ENCODE measurements at regions not wholly inside any gene's neighbourhood (a gene's known extent, or its start where the extent isn't known, plus 50 kb on each side); places are given as distances from the start of the nearest gene placed in this dataset.

- H3K27ac ChIP-seq, result no peak overlapping the region
- TF ChIP-seq ZFX (IDR thresholded peaks at IDR 0.05), result no peak
- TF ChIP-seq CTCF (conservative IDR thresholded peaks at IDR 0.05), result no peak
Observed at GRCh38 chr10:62961951-62962523, 145.9 kb upstream of the EGR2 start.

GRCh38 chr10:62960416-62960815 lies 144.2 kb upstream of the EGR2 start:
- TF ChIP-seq CTCF (conservative IDR thresholded peaks at IDR 0.05) (no peak), ZFX (IDR thresholded peaks at IDR 0.05) (no peak)

GRCh38 chr10:62959553-62959952 lies 143.4 kb upstream of the EGR2 start:
- no peak for TF ChIP-seq ZFX (IDR thresholded peaks at IDR 0.05)
- TF ChIP-seq CTCF (conservative IDR thresholded peaks at IDR 0.05), result no peak
- H3K27ac ChIP-seq, result no peak overlapping the region

More at GRCh38 chr10:62960416-62960815, 144.2 kb upstream of the EGR2 start:
- no peak overlapping the region for H3K27ac ChIP-seq

- no peak for TF ChIP-seq CTCF (conservative IDR thresholded peaks at IDR 0.05)
- no peak for TF ChIP-seq ZFX (IDR thresholded peaks at IDR 0.05)
- H3K27ac ChIP-seq, result no peak overlapping the region
Observed at GRCh38 chr10:62958980-62959379, 142.8 kb upstream of the EGR2 start.

GRCh38 chr10:62946278-62946677 lies 130.1 kb upstream of the EGR2 start:
- no peak overlapping the region for H3K27ac ChIP-seq
- TF ChIP-seq ZFX (IDR thresholded peaks at IDR 0.05) (no peak), CTCF (conservative IDR thresholded peaks at IDR 0.05) (no peak)

- TF ChIP-seq CTCF (conservative IDR thresholded peaks at IDR 0.05), result no peak
- no peak for TF ChIP-seq ZFX (IDR thresholded peaks at IDR 0.05)
- no peak overlapping the region for H3K27ac ChIP-seq
Observed at GRCh38 chr10:62939698-62940097, 123.5 kb upstream of the EGR2 start.

GRCh38 chr10:62938672-62939071 lies 122.5 kb upstream of the EGR2 start:
- no peak overlapping the region for H3K27ac ChIP-seq
- no peak for TF ChIP-seq ZFX (IDR thresholded peaks at IDR 0.05)
- TF ChIP-seq CTCF (conservative IDR thresholded peaks at IDR 0.05), result no peak

Data from C4-2B (cell line).